ENCODE measurements at regions not wholly inside any gene's neighbourhood (a gene's known extent, or its start where the extent isn't known, plus 50 kb on each side); places are given as distances from the start of the nearest gene placed in this dataset.

GRCh38 chr4:1488831-1489638 is 82.8 kb upstream of the NKX1-1 start:
- Histone ChIP-seq H2AFZ (ENCODE audit: insufficient read depth, low read length, poor library complexity) (no peak overlapping the region), H2BK120ac (ENCODE audit: insufficient read depth, low read length, poor library complexity) (no peak overlapping the region), H3K14ac (ENCODE audit: low read length) (no peak overlapping the region), H3K9me3 (ENCODE audit: insufficient read depth, low read depth, low read length) (peaks cover 20% of the 10 kb centered on the region), H3K23ac (ENCODE audit: low read length) (no peak overlapping the region), H2AK5ac (ENCODE audit: low read length) (no peak overlapping the region), H3K27ac (ENCODE audit: low read depth, low read length) (no peak overlapping the region), H3K18ac (ENCODE audit: low read length) (no peak overlapping the region), H3K4me1 (ENCODE audit: control insufficient read depth in 1 of 2, insufficient read depth in 2 of 2, low read length in 2 of 2) (no peaks in the 10 kb centered on the region), H3K4ac (ENCODE audit: low read depth, low read length) (no peak overlapping the region), H3K36me3 (ENCODE audit: control insufficient read depth in 1 of 2, insufficient read depth in 2 of 2, low read length in 2 of 2) (no peaks in the 10 kb centered on the region), H2BK12ac (ENCODE audit: low read length) (no peak overlapping the region), H3K9ac (ENCODE audit: low read length) (no peak overlapping the region), H3K27me3 (ENCODE audit: insufficient read depth, low read length) (no peaks in the 10 kb centered on the region), H2BK5ac (ENCODE audit: low read depth, low read length, poor library complexity) (no peak overlapping the region), H3K4me2 (ENCODE audit: low read length) (no peak overlapping the region), H4K91ac (ENCODE audit: low read depth, low read length) (no peak overlapping the region), H4K12ac (ENCODE audit: low read depth, low read length) (no peak overlapping the region), H3K4me3 (ENCODE audit: low read depth, low read length) (no peak overlapping the region), H3K79me1 (ENCODE audit: low read length) (no peaks in the 10 kb centered on the region), H4K8ac (ENCODE audit: low read depth, low read length) (no peak overlapping the region), H3K79me2 (ENCODE audit: control insufficient read depth, insufficient read depth, low read length, poor library complexity) (no peaks in the 10 kb centered on the region)
- no CpG with 5 or more reads among the region's 28 CpGs for WGBS (ENCODE audit: extremely low coverage, insufficient coverage, insufficient read length)
- no peak for DNase-seq

GRCh38 chr4:1488357-1488756 is 82.1 kb upstream of the NKX1-1 start:
- Histone ChIP-seq H4K8ac (ENCODE audit: low read depth, low read length) (no peak overlapping the region), H3K4me1 (ENCODE audit: control insufficient read depth in 1 of 2, insufficient read depth in 2 of 2, low read length in 2 of 2) (no peaks in the 10 kb centered on the region), H3K27me3 (ENCODE audit: insufficient read depth, low read length) (no peaks in the 10 kb centered on the region), H2BK5ac (ENCODE audit: low read depth, low read length, poor library complexity) (no peak overlapping the region), H2AK5ac (ENCODE audit: low read length) (no peak overlapping the region), H3K9me3 (ENCODE audit: insufficient read depth, low read depth, low read length) (peaks cover 20% of the 10 kb centered on the region), H2AFZ (ENCODE audit: insufficient read depth, low read length, poor library complexity) (no peak overlapping the region), H4K91ac (ENCODE audit: low read depth, low read length) (no peak overlapping the region), H3K14ac (ENCODE audit: low read length) (no peak overlapping the region), H4K12ac (ENCODE audit: low read depth, low read length) (no peak overlapping the region), H2BK120ac (ENCODE audit: insufficient read depth, low read length, poor library complexity) (no peak overlapping the region), H3K23ac (ENCODE audit: low read length) (no peak overlapping the region), H3K79me1 (ENCODE audit: low read length) (no peaks in the 10 kb centered on the region), H3K4ac (ENCODE audit: low read depth, low read length) (no peak overlapping the region), H3K9ac (ENCODE audit: low read length) (no peak overlapping the region), H2BK12ac (ENCODE audit: low read length) (no peak overlapping the region), H3K79me2 (ENCODE audit: control insufficient read depth, insufficient read depth, low read length, poor library complexity) (no peaks in the 10 kb centered on the region), H3K36me3 (ENCODE audit: control insufficient read depth in 1 of 2, insufficient read depth in 2 of 2, low read length in 2 of 2) (no peaks in the 10 kb centered on the region), H3K18ac (ENCODE audit: low read length) (no peak overlapping the region), H3K4me2 (ENCODE audit: low read length) (no peak overlapping the region), H3K27ac (ENCODE audit: low read depth, low read length) (no peak overlapping the region), H3K4me3 (ENCODE audit: low read depth, low read length) (no peak overlapping the region)
- WGBS (ENCODE audit: extremely low coverage, insufficient coverage, insufficient read length), result no CpG with 5 or more reads among the region's 7 CpGs
- no peak for DNase-seq

DNA sequence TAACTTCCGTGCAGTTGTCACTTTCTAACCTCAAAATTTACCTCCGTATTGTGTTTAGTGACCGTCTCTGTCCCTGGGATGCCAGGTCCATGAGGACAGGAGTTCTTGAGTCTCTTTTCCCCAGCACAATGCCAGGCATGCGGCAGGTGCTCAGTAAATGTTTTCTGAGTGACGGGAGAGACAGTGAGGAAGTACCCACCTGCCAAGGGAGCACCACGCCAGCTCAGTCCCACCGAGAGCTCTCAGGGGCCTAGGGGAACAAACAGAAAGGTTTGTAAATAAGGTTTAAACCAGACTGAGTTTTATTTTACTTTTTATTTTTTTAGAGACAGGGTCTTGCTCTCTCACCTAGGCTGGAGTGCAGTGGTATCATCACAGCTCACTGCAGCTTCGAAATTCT is 81.5 kb upstream of the NKX1-1 start:
- Histone ChIP-seq H2AK5ac (ENCODE audit: low read length) (no peak overlapping the region), H3K18ac (ENCODE audit: low read length) (no peak overlapping the region), H3K27me3 (ENCODE audit: insufficient read depth, low read length) (no peaks in the 10 kb centered on the region), H3K14ac (ENCODE audit: low read length) (no peak overlapping the region), H3K23ac (ENCODE audit: low read length) (no peak overlapping the region), H2BK5ac (ENCODE audit: low read depth, low read length, poor library complexity) (no peak overlapping the region), H3K27ac (ENCODE audit: low read depth, low read length) (no peak overlapping the region), H3K9ac (ENCODE audit: low read length) (no peak overlapping the region), H3K4me2 (ENCODE audit: low read length) (no peak overlapping the region), H4K12ac (ENCODE audit: low read depth, low read length) (no peak overlapping the region), H3K79me1 (ENCODE audit: low read length) (no peaks in the 10 kb centered on the region), H3K9me3 (ENCODE audit: insufficient read depth, low read depth, low read length) (peaks cover 20% of the 10 kb centered on the region), H4K91ac (ENCODE audit: low read depth, low read length) (no peak overlapping the region), H2BK120ac (ENCODE audit: insufficient read depth, low read length, poor library complexity) (no peak overlapping the region), H4K8ac (ENCODE audit: low read depth, low read length) (no peak overlapping the region), H3K4me3 (ENCODE audit: low read depth, low read length) (no peak overlapping the region), H3K4ac (ENCODE audit: low read depth, low read length) (no peak overlapping the region), H2AFZ (ENCODE audit: insufficient read depth, low read length, poor library complexity) (no peak overlapping the region), H3K36me3 (ENCODE audit: control insufficient read depth in 1 of 2, insufficient read depth in 2 of 2, low read length in 2 of 2) (no peaks in the 10 kb centered on the region), H3K4me1 (ENCODE audit: control insufficient read depth in 1 of 2, insufficient read depth in 2 of 2, low read length in 2 of 2) (no peaks in the 10 kb centered on the region), H3K79me2 (ENCODE audit: control insufficient read depth, insufficient read depth, low read length, poor library complexity) (no peaks in the 10 kb centered on the region), H2BK12ac (ENCODE audit: low read length) (no peak overlapping the region)
- DNase-seq, result no peak
- no CpG with 5 or more reads among the region's 8 CpGs for WGBS (ENCODE audit: extremely low coverage, insufficient coverage, insufficient read length)

- no peaks in the 10 kb centered on the region for H3K4me1 ChIP-seq (ENCODE audit: control insufficient read depth in 1 of 2, insufficient read depth in 2 of 2, low read length in 2 of 2)
- no peaks in the 10 kb centered on the region for H3K79me1 ChIP-seq (ENCODE audit: low read length)
- no peak overlapping the region for H4K91ac ChIP-seq (ENCODE audit: low read depth, low read length)
- H3K4me2 ChIP-seq (ENCODE audit: low read length), result no peak overlapping the region
- no peak overlapping the region for H2AFZ ChIP-seq (ENCODE audit: insufficient read depth, low read length, poor library complexity)
- H2BK5ac ChIP-seq (ENCODE audit: low read depth, low read length, poor library complexity), result no peak overlapping the region
- H2BK120ac ChIP-seq (ENCODE audit: insufficient read depth, low read length, poor library complexity), result no peak overlapping the region
- no peak overlapping the region for H3K27ac ChIP-seq (ENCODE audit: low read depth, low read length)
- H4K8ac ChIP-seq (ENCODE audit: low read depth, low read length), result no peak overlapping the region
- no peak overlapping the region for H2AK5ac ChIP-seq (ENCODE audit: low read length)
- H3K23ac ChIP-seq (ENCODE audit: low read length), result no peak overlapping the region
- H3K14ac ChIP-seq (ENCODE audit: low read length), result no peak overlapping the region
- no peak overlapping the region for H3K18ac ChIP-seq (ENCODE audit: low read length)
- peaks cover 20% of the 10 kb centered on the region for H3K9me3 ChIP-seq (ENCODE audit: insufficient read depth, low read depth, low read length)
- H3K9ac ChIP-seq (ENCODE audit: low read length), result no peak overlapping the region
- H3K36me3 ChIP-seq (ENCODE audit: control insufficient read depth in 1 of 2, insufficient read depth in 2 of 2, low read length in 2 of 2), result no peaks in the 10 kb centered on the region
- H3K79me2 ChIP-seq (ENCODE audit: control insufficient read depth, insufficient read depth, low read length, poor library complexity), result no peaks in the 10 kb centered on the region
- no peak overlapping the region for H3K4me3 ChIP-seq (ENCODE audit: low read depth, low read length)
- DNase-seq, result no peak
- H2BK12ac ChIP-seq (ENCODE audit: low read length), result no peak overlapping the region
- H3K27me3 ChIP-seq (ENCODE audit: insufficient read depth, low read length), result no peaks in the 10 kb centered on the region
- no peak overlapping the region for H3K4ac ChIP-seq (ENCODE audit: low read depth, low read length)
- no CpG with 5 or more reads among the region's 9 CpGs for WGBS (ENCODE audit: extremely low coverage, insufficient coverage, insufficient read length)
- H4K12ac ChIP-seq (ENCODE audit: low read depth, low read length), result no peak overlapping the region
Measured at GRCh38 chr4:1487106-1487505, 80.9 kb upstream of the NKX1-1 start.
